NCI-H2029 treated with DMSO at 0.1 percent for 48 hours (cell line): ENCODE measurements at regions not wholly inside any gene's neighbourhood (a gene's known extent, or its start where the extent isn't known, plus 50 kb on each side); places are given as distances from the start of the nearest gene placed in this dataset.
"Not testable (repeated sequence)": the region's sequence is repeated elsewhere in the genome, so short reads cannot be mapped to it uniquely, and the experiment has no call there.

ENCODE experiments used
- DNase-seq: peaks from one replicate; lab custom pipeline; 2025; lab: John Stamatoyannopoulos, UW

DNA sequence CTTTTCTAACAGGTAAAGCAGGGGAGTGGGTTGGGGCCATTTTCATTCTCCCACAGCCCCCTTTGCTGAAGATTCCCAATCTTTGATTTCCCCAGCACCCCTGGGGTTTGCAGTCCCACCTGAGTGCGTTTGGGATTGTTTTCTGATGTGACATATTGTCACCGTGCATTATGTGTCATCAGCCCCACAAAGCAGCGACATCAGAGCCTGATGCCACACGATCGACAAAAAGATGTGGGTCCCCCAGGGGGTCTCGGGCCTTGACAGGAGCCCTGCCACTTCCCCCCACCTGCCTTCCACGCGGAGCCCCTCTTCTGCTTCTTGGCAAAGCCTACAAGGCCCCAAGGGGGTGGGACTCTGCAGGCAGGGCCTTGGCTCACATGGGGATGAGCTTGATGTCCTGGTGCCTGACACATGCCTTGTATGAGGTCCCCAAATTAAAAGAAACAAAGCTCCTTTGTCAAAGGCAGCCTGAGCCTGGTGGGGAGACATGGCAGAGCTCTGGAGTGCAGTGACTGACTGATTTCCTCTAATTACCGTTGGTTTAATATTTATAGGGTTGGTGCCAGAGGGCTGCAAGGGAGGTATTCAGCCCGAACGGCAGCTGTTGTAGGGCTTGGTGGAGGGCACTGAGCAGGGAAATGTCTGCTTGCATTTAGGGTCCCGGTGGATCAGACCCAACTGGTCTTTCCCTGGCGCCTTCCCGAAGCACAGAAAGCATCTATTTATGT, 149.2 kb downstream of the MIAT start:
- no peak for DNase-seq

DNA sequence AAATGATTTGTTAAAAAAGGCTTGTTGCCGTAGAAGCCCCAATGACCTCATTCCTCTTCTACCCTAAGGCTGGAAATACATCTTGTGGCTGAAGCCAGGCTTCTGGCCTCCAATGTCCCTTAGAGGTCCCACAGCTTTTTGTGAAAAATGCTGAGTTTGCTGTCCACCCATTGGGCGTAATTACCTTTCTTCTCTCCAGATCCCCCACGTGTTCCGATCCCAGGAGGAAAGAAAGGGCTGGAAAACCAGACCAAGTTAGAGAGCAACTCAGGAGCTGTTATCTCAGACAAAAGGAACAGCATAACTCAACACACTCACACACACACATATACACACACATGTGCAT, 154.2 kb downstream of the MIAT start:
- no peak for DNase-seq

DNA sequence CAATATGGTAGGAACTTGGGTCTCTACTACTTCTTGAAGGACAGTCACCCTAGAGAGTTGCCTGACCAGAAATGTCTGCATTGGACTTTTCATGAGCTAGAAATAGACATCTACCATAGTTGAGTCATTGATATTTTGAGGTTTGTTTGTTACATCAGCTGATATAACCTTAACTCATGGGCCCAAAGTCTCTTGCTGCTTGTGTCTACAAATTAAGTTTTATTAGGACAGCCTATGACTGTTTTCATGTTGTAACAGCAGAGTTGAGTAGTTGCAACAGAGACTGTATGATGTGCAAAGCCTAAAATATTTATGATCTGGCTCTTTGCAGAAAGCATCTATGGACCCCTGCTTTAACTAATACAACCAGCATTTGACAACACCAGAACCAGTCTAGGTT, 155.3 kb downstream of the MIAT start:
- no peak for DNase-seq

DNA sequence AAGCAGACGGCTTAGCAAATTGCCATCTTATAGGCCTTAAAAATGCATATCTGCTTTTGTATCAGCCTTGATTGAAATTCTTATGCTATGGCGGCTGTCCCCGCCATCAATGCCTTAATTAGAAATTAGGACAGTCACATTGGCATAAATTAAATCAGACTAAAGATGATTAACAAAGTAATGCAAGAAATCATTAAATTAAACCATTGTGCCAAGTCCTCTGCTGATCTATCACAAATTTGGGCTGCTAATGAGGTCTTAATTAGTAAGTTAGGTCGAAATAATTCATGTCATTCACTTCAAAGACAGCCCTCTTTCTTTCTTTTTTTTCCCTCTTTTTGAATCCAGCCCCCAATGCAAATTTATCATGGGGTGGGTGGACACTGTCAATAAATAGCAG, 159.3 kb downstream of the MIAT start:
- no peak for DNase-seq

DNA sequence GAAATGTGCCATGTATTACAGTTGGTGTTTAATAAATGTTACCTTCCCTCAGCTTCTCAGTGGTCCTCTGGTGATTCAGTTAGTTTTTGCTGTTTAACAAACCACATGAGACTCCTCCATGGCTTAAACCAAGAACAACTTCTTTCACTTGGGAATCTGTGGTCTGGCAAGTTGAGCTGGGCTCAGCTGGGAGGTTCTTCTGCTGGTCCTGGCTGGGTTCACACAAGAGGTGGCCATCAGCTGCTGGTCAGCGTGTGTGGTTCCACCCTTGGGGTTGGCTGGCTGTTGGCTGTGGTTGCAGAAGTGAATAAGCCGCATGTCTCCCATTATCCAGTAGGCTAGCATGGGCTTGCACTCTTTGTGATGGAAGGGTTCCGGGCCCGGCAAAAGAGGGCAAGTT, 160.5 kb downstream of the MIAT start:
- DNase-seq = no peak

DNA sequence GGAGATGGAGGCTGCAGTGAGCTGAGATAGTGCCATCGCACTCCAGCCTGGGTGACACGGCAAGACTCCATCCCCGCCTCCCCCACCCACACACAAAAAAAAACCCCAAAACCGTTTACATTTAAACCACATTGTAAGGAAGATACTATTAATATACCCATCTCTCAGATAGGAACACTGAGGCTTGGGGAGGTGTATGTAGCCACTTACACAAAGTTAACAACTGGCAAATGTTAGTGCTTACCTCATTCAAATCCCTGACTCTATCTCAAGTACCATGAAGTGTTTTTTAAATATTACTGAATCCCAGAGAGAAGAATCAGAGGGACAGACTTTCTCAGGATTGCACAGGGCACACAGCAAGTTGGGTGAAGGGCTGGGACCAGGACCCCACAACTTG, 164.5 kb downstream of the MIAT start:
- no peak for DNase-seq

DNA sequence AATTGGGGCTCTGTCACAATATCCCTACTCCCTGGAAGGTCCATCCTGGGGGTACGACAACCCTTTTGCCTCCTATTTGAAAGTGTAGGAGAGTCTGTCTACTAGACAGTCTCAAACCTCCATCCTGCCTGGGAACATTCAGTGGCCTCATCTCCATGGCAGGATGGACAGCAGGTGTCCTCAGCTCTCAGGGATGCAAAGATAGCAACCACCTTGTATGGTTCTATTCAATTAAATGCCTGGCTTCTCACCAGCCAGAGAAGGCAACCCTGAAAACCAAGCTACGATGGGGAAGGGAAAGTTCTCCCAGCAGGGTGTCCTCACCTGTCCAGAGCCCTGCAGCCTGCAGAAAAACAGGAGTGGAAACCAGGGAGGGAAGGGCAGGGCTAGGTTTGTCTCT, 164.9 kb downstream of the MIAT start:
- no peak for DNase-seq

DNA sequence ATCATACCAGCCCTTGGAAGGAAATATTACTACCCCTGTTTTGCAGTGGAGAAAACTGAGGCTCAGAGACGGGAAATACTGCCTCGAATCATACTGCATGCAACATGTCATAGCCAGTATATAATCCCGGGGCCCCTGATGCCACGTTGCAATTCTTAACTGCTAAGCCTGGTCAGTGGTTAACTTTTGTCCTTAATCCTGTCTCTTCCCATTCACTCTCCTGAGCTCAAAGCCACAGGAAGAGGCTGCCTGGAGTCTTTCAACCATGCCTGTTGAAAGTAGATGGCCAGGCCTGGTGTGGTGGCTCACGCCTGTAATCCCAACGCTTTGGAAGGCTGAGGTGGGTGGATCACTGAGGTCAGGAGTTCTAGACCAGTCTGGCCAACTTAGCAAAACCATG, 166.6 kb downstream of the MIAT start:
- no peak for DNase-seq

DNA sequence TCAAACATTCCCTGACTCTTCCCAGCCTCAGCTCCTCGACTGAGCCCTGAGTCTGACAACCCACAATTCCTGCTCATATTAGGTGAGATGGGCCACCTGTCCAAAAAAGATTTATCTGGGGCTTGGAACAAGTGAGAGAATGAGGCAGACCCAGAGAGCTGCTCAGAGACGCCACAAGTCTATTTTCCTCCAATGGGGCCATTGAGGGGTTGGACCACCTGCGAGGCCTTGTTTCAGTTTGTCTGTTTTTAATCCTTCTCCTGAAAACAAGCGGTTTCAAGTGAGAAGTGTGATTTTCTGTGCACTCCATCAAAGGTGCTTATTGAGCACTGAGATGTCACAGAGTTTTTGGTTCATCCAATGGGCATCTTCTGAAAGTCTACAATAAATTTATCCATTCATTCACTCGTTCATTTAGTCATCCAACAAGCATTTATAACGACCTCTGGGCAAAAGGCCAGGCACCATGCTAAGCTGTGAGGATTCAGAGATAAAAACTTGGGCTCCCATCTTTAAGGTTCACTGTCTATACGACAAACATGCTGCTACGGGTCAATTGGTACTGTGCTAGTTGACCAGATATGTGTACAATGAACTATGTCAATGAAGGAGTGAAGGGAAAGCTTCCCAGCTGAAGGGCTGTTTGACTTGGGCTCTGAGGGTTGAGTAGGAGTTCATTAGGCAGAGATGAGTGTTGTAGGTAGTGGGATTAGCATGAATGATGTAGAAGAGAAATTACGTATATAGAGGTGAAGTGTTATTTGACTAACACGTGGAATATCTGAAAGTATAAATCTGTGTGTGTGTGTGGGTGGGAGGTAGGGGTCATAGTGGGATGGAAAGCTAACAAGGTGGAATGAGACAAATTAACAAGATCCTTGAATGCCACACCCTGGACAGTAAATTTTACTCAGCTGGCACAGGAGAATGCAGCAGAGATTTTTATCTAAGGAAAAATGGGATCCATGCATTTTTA, 168.9 kb downstream of the MIAT start:
- DNase-seq = no peak

DNA sequence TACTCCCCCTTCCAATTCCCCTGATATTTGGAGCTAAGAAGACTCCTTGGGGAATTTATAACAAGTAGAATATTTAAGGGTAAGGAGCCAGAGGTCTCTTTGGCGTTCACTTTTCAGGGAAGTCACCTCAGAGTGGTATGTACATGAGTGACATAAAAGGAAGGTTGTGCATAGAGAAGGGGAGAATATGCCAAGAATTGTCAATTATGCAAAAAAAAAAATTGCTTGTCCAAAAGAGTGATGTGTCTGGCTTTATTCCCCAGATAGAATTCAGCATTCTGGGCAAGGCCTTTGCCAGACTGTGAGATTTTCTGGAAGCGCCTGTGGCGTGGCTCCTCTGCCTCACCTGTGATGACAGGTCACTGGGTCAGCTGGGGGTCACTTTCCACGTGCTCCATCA, 170.2 kb downstream of the MIAT start:
- DNase-seq = no peak

DNA sequence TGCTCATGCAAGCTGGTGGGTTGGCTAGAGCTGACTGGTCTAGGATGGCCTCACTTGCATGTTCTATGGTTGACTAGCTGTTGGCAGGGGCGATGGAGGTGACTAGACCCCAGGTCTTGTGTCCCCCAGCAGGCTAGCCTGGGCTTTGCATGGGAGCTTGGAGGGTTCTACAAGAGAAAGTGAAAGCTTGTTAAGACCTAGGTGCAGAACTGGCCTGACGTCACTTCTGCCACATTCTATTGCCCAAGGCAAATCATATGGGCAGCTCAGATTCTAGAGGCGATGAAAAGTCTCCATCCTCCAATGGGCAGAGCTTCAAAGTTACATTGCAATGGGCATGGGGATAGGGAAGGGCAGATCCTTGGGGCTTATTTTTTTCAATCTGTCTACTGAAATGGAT, 170.9 kb downstream of the MIAT start:
- no peak for DNase-seq

DNA sequence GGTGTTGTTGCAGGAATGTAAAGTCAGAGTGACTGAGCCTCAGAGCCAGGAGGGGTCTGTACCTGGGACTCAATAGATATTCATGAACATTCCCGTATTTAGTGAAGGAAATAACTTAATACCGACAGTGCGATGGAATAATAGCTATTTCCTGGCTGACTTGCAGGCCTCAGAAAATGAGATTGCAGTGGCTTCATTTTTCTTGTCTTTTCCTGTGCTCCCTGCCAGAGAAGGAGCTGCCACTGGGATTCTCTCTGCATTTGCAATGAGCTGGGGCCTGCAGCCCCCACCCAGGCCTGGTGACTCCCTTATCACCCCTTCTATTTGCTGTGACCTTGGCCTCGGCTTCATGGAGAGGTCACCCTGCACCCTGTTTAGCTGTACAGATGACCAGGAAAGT, 173.4 kb downstream of the MIAT start:
- DNase-seq = no peak

DNA sequence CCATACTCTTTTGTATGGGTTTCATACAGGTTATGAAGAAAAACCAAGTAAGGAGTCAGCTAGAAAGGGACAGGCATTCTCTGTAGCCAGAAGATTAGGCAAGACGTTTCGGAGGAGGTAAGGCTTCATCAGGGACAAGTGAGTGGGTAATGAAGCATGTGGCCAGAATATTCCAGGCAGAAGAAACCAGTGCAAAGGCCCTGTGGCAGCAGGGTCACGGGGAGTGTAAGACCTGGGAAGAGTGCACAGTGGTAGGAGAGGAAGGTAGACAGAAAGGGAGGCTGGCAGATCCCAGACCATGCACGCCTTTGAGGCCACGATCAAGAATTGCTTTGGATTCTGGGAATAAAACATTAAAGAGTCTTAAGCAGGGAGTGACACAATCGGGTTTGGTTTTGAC, 177.6 kb downstream of the MIAT start:
- no peak for DNase-seq

DNA sequence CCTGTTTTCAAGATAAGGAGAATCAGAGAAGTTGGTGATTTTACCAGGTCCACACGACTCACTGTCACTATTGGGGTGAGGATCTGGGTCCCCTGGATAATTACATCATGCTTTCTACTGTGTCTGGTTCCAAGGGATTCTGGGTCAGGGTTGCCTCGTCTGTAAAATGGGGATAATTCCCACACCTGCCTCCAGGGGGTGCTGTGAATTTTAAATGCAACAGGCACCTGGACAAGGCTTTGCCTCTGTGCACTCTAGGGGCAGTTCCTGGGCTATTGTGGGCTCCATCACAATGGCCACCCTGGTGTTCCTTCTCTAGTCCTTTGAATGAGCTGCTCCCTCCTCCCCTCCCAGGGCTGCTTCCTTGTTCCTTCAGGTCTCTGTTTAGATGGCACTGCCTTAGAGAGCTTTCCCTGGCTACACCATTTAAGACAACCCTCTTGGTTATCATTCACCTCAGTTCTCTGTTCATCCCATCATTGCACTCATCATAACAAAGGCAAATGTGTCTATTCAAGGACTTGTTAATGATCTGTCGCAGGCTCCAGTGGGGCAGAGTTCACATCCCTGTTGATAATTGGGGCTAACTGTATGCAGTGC, 178.6 kb downstream of the MIAT start:
- no peak for DNase-seq

DNA sequence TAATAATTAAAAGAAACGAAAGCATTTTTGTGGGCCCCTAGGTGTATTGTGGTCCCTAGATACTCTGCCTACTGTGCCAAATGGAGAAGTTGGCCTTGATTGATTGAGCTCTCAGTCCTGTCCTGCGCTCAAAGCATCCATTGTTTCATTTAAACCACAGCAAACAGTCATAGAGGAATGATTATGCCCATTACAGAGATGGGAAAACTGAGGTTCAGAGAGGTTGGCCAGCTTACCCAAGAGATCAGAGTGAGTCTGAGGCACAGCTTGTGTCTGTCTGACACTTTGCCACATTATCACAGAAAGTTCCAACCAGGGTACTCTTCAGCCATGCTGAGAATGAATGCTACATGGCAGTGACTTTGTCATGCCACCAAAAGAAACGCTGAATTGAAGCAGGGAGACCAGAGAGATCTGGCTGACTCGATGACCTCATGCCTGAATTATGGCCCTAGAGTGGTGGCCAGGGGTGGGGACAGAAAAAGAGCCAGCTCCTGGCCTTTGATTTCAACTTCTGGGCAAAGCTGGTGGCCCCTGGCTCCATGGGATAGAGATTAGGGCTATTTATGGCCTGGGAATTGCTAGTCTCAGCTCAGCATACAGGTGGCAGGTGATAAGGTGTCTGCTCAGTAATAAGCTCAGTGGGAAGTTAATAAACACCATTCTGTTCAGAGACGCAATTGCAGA, 180.5 kb downstream of the MIAT start:
- no peak for DNase-seq

DNA sequence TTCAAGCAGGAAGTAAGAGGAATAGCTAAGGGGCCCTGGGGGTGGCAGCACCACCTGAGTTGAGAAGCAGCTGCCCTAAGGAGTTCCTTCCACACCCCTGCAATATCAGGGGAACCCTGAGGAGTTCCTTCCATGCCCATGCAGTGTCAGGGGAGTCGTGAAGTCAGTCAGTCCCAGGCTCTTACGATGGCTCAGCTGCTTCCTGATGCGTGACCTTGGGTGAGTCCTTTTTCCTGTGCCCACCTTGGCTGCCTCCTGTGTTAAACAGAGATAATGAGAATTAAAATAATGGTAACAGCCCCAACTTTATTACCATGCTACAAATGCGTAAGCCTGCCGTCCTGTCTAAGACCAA, 181.1 kb downstream of the MIAT start:
- no peak for DNase-seq

DNA sequence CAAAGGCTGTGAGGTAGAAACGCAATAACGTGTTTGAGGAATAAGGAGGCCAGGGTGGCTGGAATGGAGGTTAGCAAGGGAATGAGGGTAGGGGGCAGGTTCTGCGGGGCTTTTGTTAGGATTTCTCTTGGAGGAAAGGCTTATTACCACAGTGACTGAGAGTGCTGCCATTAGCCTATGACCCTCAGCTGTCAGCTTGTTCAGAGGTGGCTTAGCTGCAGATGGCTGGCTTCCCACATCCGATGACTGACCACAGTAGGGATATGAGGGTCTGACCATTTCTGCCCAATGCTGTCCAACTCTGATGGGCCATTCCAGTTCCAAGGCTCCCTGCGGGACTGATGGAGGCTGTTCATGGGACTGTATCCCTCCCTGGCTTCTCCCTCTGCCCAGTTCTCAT, 181.8 kb downstream of the MIAT start:
- no peak for DNase-seq

DNA sequence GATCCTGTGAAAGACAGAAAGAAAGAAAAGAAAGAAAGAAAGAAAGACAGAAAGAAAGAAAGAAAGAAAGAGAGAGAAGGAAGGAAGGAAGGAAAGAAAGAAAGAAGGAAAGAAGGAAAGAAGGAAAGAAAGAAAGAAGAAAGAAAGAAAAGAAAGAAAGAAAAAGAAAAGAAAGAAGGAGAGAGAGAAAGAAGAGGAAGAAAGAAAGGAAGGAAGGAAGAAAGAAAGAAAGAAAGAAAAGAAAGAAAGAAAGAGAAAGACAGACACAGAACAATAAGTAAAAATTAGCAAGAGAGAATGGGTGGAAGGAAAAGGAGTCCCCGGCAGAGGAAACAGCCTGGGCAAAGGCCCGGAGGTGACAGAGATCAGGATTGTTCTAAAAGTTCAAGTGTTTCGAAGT, 183.4 kb downstream of the MIAT start:
- not testable (repeated sequence) for DNase-seq

DNA sequence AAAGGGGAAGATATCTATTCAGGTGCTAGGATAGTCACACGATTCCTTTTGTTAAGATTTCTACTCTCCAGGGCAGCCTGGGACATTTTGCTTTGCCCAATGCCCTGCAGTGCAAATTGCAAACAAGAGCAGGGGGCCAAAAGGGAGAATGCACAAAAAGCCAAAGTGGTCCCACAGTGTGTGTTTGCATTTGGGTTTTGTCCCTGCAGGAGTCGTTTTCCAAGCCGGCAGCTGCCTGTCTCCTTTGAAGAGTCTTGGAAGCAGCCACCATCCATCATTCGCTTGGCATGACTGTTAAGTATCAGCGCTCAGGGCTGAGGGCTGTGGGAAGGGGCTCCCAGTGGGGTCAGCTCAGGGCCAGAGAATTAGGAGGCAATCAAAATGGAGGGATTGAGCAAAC, 184.7 kb downstream of the MIAT start:
- no peak for DNase-seq

DNA sequence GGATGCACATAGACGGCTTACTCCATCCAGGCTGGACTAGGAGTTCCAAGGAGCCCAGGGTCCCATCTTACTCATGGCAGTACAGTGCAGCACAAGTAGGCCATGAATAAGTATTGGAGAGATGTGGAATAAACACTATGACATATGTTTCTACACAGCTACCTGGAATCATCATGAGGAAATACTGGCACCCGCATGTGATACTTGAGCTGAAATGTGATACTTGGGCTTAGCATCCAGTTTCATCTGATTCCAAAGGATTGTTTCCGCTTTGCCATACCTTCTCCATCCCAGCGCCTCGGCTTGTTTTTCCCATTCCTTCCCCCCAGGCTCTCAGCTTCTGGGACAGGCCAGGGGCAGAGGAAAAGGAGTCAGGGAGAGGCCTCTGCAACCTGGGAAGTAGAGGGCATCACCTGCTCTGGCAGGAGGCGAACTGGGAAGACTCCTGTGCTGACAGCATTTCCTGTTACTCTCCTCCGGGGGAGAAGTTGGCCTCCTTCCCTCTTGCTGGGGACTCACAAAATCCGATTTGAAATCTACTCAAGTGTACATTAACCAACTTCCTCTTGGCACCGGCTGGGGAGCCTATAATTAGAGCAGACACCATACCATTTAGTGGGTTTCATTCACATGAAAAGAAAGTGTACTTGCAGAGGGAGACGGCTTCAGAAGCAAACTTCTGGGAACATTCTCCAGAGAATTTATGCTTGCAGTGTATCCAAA, 187.8 kb downstream of the MIAT start:
- peak; percentile 36 for DNase-seq

DNA sequence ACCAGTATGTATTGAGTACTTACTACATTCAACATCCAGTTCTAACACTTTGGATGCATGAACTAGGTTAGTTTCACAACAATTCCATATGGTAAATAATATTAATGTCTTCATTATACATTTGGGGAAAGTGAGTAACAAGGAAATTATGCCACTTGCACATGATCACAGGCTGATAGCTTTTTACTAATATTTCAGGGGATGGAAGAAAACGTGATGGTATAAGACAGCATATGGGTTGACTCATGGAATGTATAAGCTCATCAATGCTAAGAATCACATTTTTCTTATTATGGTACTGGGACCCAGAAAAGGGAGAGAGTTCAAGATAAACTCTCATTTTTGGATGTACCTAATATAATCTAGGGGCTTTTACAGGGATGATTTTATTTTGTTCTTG, 188.7 kb downstream of the MIAT start:
- DNase-seq = no peak

DNA sequence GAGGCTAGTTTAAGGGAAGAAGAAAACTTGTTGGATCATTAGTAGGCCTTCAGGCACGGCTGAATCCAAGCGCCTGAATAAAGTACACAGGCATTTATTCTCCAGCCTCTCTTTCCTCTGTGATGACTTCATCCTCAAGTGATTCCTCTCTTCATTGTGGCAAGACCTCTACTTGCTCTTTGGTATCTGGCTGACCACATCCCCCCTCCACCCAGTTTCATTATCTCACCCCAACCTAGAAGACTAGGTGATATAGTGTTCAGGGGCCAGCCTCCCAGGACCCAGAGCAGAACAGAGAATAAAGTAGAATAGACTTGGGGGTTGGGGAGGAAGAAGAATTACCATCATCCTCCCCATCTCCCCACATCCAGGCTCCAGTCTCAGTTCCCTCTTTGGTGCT, 189.3 kb downstream of the MIAT start:
- no peak for DNase-seq
